ENCODE measurements at regions not wholly inside any gene's neighbourhood (a gene's known extent, or its start where the extent isn't known, plus 50 kb on each side); places are given as distances from the start of the nearest gene placed in this dataset.

- H3K4me2 ChIP-seq (ENCODE audit: control insufficient read depth, insufficient read depth), result no peak overlapping the region
- H2AFZ ChIP-seq (ENCODE audit: control insufficient read depth, low read depth, low read length), result no peak overlapping the region
- no peaks in the 10 kb centered on the region for H4K20me1 ChIP-seq (ENCODE audit: control insufficient read depth, insufficient read depth)
- H3K4me3 ChIP-seq, result no peak overlapping the region
- no peaks in the 10 kb centered on the region for H3K36me3 ChIP-seq (ENCODE audit: control insufficient read depth in 2 of 2, insufficient read depth in 2 of 2, low read length in 1 of 2)
- no peaks in the 10 kb centered on the region for H3K4me1 ChIP-seq (ENCODE audit: control insufficient read depth, insufficient read depth, low read length)
- H3K27ac ChIP-seq (ENCODE audit: control insufficient read depth, insufficient read depth), result no peak overlapping the region
- ChIA-PET SMC1A (ENCODE audit: uncharacterized antibody, unreplicated experiment) (interaction anchor here (0.7 to 1.7 kb wide), 4 partner anchors 9 to 41 kb away, joined by 3 to 5 read pairs (median 4); no protein-coding TSS in a partner anchor), CTCF (no interaction called here), RAD21 (ENCODE audit: unreplicated experiment) (no interaction called here), POLR2A (no interaction called here)
- no peaks in the 10 kb centered on the region for H3K79me2 ChIP-seq (ENCODE audit: control insufficient read depth, insufficient read depth, low read length)
- in situ Hi-C loops (cut with MboI), result no loop called here
- ATAC-seq (no peak), DNase-seq (ENCODE audit: low read depth, low spot score) (no peak), FAIRE-seq (no peak)
- no peak overlapping the region for H3K9ac ChIP-seq (ENCODE audit: control insufficient read depth, insufficient read depth, low read length)
- BruUV-seq (replicated peaks), result no TSS peak
- no peaks in the 10 kb centered on the region for H3K9me3 ChIP-seq (replicated peaks; ENCODE audit: control insufficient read depth, insufficient read depth, low read length)
- H3K27me3 ChIP-seq (replicated peaks in 1 of 2; ENCODE audit: control insufficient read depth in 2 of 2, insufficient read depth in 2 of 2, low read length in 1 of 2), result no peaks in the 10 kb centered on the region
- 37% methylated on average over 7 of the region's 7 CpGs for WGBS (ENCODE audit: insufficient coverage, insufficient replicate concordance, low lambda C conversion rate, missing lambda C conversion rate)
- intact Hi-C loops (cut with micrococcal nuclease; ENCODE audit: unreplicated experiment), result no loop called here
- no peak for TF ChIP-seq IRF4 (IDR thresholded peaks at IDR 0.05; ENCODE audit: low read depth, low read length)
- TF ChIP-seq ZNF384 (IDR thresholded peaks at IDR 0.05; ENCODE audit: borderline replicate concordance, low read depth, low read length), result no peak
- no peak for TF ChIP-seq YBX1 (IDR thresholded peaks at IDR 0.05)
- no peak for TF ChIP-seq POLR2A (IDR thresholded peaks at IDR 0.05; ENCODE audit: low read depth, low read length)
- TF ChIP-seq TAF1 (IDR thresholded peaks at IDR 0.05; ENCODE audit: borderline replicate concordance, low read depth, low read length), result no peak
- TF ChIP-seq ZNF622 (IDR thresholded peaks at IDR 0.05), result no peak
- no peak for TF ChIP-seq KDM1A (IDR thresholded peaks at IDR 0.05; ENCODE audit: borderline replicate concordance)
- no peak for TF ChIP-seq RFX5 (IDR thresholded peaks at IDR 0.05; ENCODE audit: low read depth, low read length)
- no peak for TF ChIP-seq BCL3 (IDR thresholded peaks at IDR 0.05; ENCODE audit: borderline replicate concordance, insufficient read depth, low read depth, low read length, poor library complexity, severe bottlenecking)
- no peak for TF ChIP-seq CBX5 (IDR thresholded peaks at IDR 0.05; ENCODE audit: low read depth)
- no peak for TF ChIP-seq LARP7 (IDR thresholded peaks at IDR 0.05)
These were observed 548.8 kb upstream of the PKN2 start for GRCh38 chr1:88134983-88135921.

All from GM12878 (cell line).